GM12878 (cell line): ENCODE measurements at regions not wholly inside any gene's neighbourhood (a gene's known extent, or its start where the extent isn't known, plus 50 kb on each side); places are given as distances from the start of the nearest gene placed in this dataset.

Experiments
- ATAC-seq: fragments of 200-7000 bp; cut with Tn5 transposase; 3 replicates; pipeline ENCODE4 v1.9.1; 2020; ENCODE audit warnings: mild to moderate bottlenecking, moderate library complexity
- BruUV-seq: library from RNA; stranded (reverse); fragments of 400-500 nt; replicated peaks from 2 replicates; lab custom pipeline; 2021; lab: Mats Ljungman, UMichigan
- CTCF ChIA-PET: fragments of 300-600 bp; sonication (Branson Sonifier 250); formaldehyde crosslinking; extraction: SDS; loops from one replicate; lab custom pipeline; 2021; ENCODE audit warnings: inconsistent platforms; lab: Yijun Ruan, JAX
- POLR2A ChIA-PET: fragments of 350-600 bp; formaldehyde crosslinking; extraction: SDS; loops from one replicate; lab custom pipeline; 2021; ENCODE audit warnings: inconsistent platforms; lab: Charles Lee
- RAD21 ChIA-PET: fragments of 300-600 bp; sonication (Branson Sonifier 250); formaldehyde crosslinking; loops from one replicate; lab custom pipeline; 2023; ENCODE audit warnings: antibody characterized with exemption; ENCODE audit not compliant: unreplicated experiment; lab: Charles Lee
- SMC1A ChIA-PET: fragments of 300-600 bp; sonication (Branson Sonifier 250); formaldehyde crosslinking; loops from one replicate; lab custom pipeline; 2023; ENCODE audit not compliant: unreplicated experiment, uncharacterized antibody; lab: Charles Lee
- DNase-seq: peaks from one replicate; pipeline ENCODE4 v3.0.0-alpha.2; 2011; ENCODE audit warnings: low read depth, low spot score
- FAIRE-seq: peaks from 3 replicates; lab custom pipeline; 2011; peaks lifted over from hg19 to GRCh38; lab: Jason Lieb, UNC
- H2AFZ ChIP-seq: 2 replicates; pipeline ENCODE4 v1.6.0; 2011; ENCODE audit warnings: low read depth, low read length, control low read depth; ENCODE audit not compliant: control insufficient read depth
- H3K27ac ChIP-seq: 2 replicates; pipeline ENCODE4 v1.5.1; 2011; ENCODE audit warnings: control low read depth; ENCODE audit not compliant: control insufficient read depth, insufficient read depth
- H3K27me3 ChIP-seq, 2 experiments: replicated peaks in 1 of 2; 2 replicates each; pipeline versions ENCODE4 v1.6.0 to v1.6.1; 2011; ENCODE audit warnings: low read length in 1 of 2; ENCODE audit not compliant: control insufficient read depth in 2 of 2, insufficient read depth in 2 of 2
- H3K36me3 ChIP-seq, 2 experiments: 2 replicates each; pipeline ENCODE4 v1.5.1; 2011; ENCODE audit warnings: low read length in 1 of 2; ENCODE audit not compliant: control insufficient read depth in 2 of 2, insufficient read depth in 2 of 2
- H3K4me1 ChIP-seq: 2 replicates; pipeline ENCODE4 v1.6.1; 2011; ENCODE audit warnings: mild to moderate bottlenecking, low read length, moderate library complexity, mixed read lengths; ENCODE audit not compliant: control insufficient read depth, insufficient read depth
- H3K4me2 ChIP-seq: 2 replicates; pipeline ENCODE4 v1.6.0; 2011; ENCODE audit warnings: control low read depth; ENCODE audit not compliant: control insufficient read depth, insufficient read depth
- H3K4me3 ChIP-seq: fragments of 200-600 bp; sonication (generic); 2 replicates; pipeline ENCODE4 v1.5.1; 2016
- H3K79me2 ChIP-seq: 2 replicates; pipeline ENCODE4 v1.6.0; 2011; ENCODE audit warnings: low read length; ENCODE audit not compliant: control insufficient read depth, insufficient read depth
- H3K9ac ChIP-seq: 2 replicates; pipeline ENCODE4 v1.8.0; 2011; ENCODE audit warnings: low read length, control low read depth, mixed read lengths; ENCODE audit not compliant: control insufficient read depth, insufficient read depth
- H3K9me3 ChIP-seq: replicated peaks from 3 replicates; pipeline ENCODE4 v1.5.1; 2011; ENCODE audit warnings: mild to moderate bottlenecking, low read length; ENCODE audit not compliant: control insufficient read depth, insufficient read depth
- H4K20me1 ChIP-seq: 2 replicates; pipeline ENCODE4 v1.6.0; 2011; ENCODE audit not compliant: control insufficient read depth, insufficient read depth
- ATF2 ChIP-seq: IDR thresholded peaks from 2 replicates; pipeline ENCODE4 v1.6.1; 2012; ENCODE audit warnings: low read length, inconsistent platforms
- BCL11A ChIP-seq: IDR thresholded peaks from 2 replicates; pipeline ENCODE4 v1.6.1; 2011; ENCODE audit warnings: low read depth, low read length
- BMI1 ChIP-seq: fragments of 450-650 bp; IDR thresholded peaks from 2 replicates; pipeline ENCODE4 v1.6.1; 2016; ENCODE audit warnings: mild to moderate bottlenecking, moderate library complexity, borderline replicate concordance
- CBFB ChIP-seq: IDR thresholded peaks from 2 replicates; pipeline ENCODE4 v1.6.1; 2016; ENCODE audit warnings: antibody characterized with exemption, low read depth
- FOXK2 ChIP-seq: fragments of 450-650 bp; IDR thresholded peaks from 2 replicates; pipeline ENCODE4 v1.6.1; 2017; ENCODE audit warnings: mild to moderate bottlenecking, moderate library complexity
- IKZF2 ChIP-seq, 2 experiments: fragments of 450-650 bp; IDR thresholded peaks; 2 replicates each; pipeline ENCODE4 v1.6.1; 2017; ENCODE audit warnings: mild to moderate bottlenecking in 2 of 2, moderate library complexity in 2 of 2
- NFYA ChIP-seq: IDR thresholded peaks from 2 replicates; pipeline ENCODE4 v1.6.1; 2011; ENCODE audit warnings: low read depth, mild to moderate bottlenecking, low read length, improper control_type of control experiment, borderline replicate concordance
- POLR2AphosphoS5 ChIP-seq: IDR thresholded peaks from 2 replicates; pipeline ENCODE4 v1.6.1; 2011; ENCODE audit warnings: mild to moderate bottlenecking, low read length, inconsistent platforms
- SP1 ChIP-seq: IDR thresholded peaks from one replicate; pipeline ENCODE4 v1.6.1; 2011; ENCODE audit warnings: low read depth, low read length
- TCF12 ChIP-seq: IDR thresholded peaks from 2 replicates; pipeline ENCODE4 v1.6.1; 2011; ENCODE audit warnings: low read depth, mild to moderate bottlenecking, low read length
- WRNIP1 ChIP-seq: IDR thresholded peaks from 2 replicates; pipeline ENCODE4 v1.6.1; 2011; ENCODE audit warnings: low read depth, low read length, improper control_type of control experiment, borderline replicate concordance
- YBX1 ChIP-seq: fragments of 450-650 bp; IDR thresholded peaks from 2 replicates; pipeline ENCODE4 v1.6.1; 2016; ENCODE audit warnings: antibody characterized with exemption
- ZBTB33 ChIP-seq: fragments of 450-650 bp; IDR thresholded peaks from 2 replicates; pipeline ENCODE4 v1.6.1; 2017; ENCODE audit warnings: mild to moderate bottlenecking
- ZBTB4 ChIP-seq: fragments of 450-650 bp; formaldehyde crosslinking; IDR thresholded peaks from 2 replicates; pipeline ENCODE4 v1.4.0; 2022; ENCODE audit warnings: mild to moderate bottlenecking, moderate library complexity
- WGBS: methylation state at CpG from one replicate; pipeline ENCODE4 v1.1.6; 2016; ENCODE audit warnings: low lambda C conversion rate; ENCODE audit not compliant: insufficient replicate concordance, insufficient coverage; ENCODE audit errors: missing lambda C conversion rate; 5-methylcytosine and 5-hydroxymethylcytosine counted together
- in situ Hi-C: fragments of 300-500 bp; cut with MboI; formaldehyde crosslinking; loops from 9 replicates; pipeline ENCODE4 v1.14.3; 2018; ENCODE audit warnings: mixed read lengths
- intact Hi-C: fragments of 100-400 bp; cut with micrococcal nuclease; formaldehyde crosslinking; loops from one replicate; pipeline ENCODE4 v1.14.2; 2022; ENCODE audit not compliant: unreplicated experiment
- TF ChIP-seq, protein P1 (sequence below): IDR thresholded peaks from 2 replicates; pipeline ENCODE4 v1.6.1; 2012; ENCODE audit warnings: low read depth, low read length, improper control_type of control experiment
- TF ChIP-seq, protein P2 (sequence below): IDR thresholded peaks from 2 replicates; pipeline ENCODE4 v1.6.1; 2011; ENCODE audit warnings: borderline replicate concordance, low read depth, mild to moderate bottlenecking, moderate library complexity, low read length; ENCODE audit not compliant: insufficient read depth, poor library complexity, severe bottlenecking

- CTCF ChIA-PET: no interaction called here
- peak; percentile 31 for FAIRE-seq
- peak; percentile 89 for ATAC-seq
- POLR2A ChIA-PET: no interaction called here
- H3K27me3 ChIP-seq: no peaks in the 10 kb centered on the region
- H3K4me2 ChIP-seq: peak overlapping the region; percentile 19; the same call in 1 of the 2 replicates
- H3K79me2 ChIP-seq: no peaks in the 10 kb centered on the region
- in situ Hi-C loops (no loop called here), intact Hi-C loops (no loop called here)
- SMC1A ChIA-PET: interaction anchor here (0.6 to 1.2 kb wide), 2 partner anchors 211 to 712 kb away, joined by 3 read pairs; no protein-coding TSS in a partner anchor
- no peak overlapping the region for H2AFZ ChIP-seq
- H3K4me1 ChIP-seq: peaks cover 6% of the 10 kb centered on the region; the same call in 1 of the 2 replicates
- H3K4me3 ChIP-seq: no peak overlapping the region
- no peak overlapping the region for H3K9ac ChIP-seq
- RAD21 ChIA-PET: no interaction called here
- DNase-seq: peak; percentile 27
- H4K20me1 ChIP-seq: no peaks in the 10 kb centered on the region
- H3K36me3 ChIP-seq: no peaks in the 10 kb centered on the region
- 6% methylated on average over 10 of the region's 10 CpGs for WGBS
- no TSS peak for BruUV-seq
- no peak overlapping the region for H3K27ac ChIP-seq
- H3K9me3 ChIP-seq: no peaks in the 10 kb centered on the region; the same call in 2 of the 3 replicates
- TF ChIP-seq ZBTB4 (CRISPR knock-in tag) (no peak), ATF2 (no peak; the same call in 1 of the 2 replicates), ZBTB33 (no peak), YBX1 (no peak), SP1 (no peak), FOXK2 (no peak), WRNIP1 (no peak), NFYA (no peak), TCF12 (0 out of 2 replicates have a peak, but pooled peaks have one; percentile 38), BMI1 (no peak), CBFB (0 out of 2 replicates have a peak, but pooled peaks have one; percentile 32), POLR2AphosphoS5 (no peak), BCL11A (peak; percentile 51), IKZF2 (IDR thresholded peaks at IDR 0.05) (peak; percentile 50 to 71; a peak in 3 of 4 replicates)
- TF ChIP-seq, protein P1, sequence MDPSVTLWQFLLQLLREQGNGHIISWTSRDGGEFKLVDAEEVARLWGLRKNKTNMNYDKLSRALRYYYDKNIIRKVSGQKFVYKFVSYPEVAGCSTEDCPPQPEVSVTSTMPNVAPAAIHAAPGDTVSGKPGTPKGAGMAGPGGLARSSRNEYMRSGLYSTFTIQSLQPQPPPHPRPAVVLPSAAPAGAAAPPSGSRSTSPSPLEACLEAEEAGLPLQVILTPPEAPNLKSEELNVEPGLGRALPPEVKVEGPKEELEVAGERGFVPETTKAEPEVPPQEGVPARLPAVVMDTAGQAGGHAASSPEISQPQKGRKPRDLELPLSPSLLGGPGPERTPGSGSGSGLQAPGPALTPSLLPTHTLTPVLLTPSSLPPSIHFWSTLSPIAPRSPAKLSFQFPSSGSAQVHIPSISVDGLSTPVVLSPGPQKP: no peak
- TF ChIP-seq, protein P2, sequence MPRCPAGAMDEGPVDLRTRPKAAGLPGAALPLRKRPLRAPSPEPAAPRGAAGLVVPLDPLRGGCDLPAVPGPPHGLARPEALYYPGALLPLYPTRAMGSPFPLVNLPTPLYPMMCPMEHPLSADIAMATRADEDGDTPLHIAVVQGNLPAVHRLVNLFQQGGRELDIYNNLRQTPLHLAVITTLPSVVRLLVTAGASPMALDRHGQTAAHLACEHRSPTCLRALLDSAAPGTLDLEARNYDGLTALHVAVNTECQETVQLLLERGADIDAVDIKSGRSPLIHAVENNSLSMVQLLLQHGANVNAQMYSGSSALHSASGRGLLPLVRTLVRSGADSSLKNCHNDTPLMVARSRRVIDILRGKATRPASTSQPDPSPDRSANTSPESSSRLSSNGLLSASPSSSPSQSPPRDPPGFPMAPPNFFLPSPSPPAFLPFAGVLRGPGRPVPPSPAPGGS: peak; percentile 47
These were observed 153.2 kb downstream of the LRIG2 start for GRCh38 chr1:113226148-113226547.
